GM12874 (cell line): ENCODE measurements at regions not wholly inside any gene's neighbourhood (a gene's known extent, or its start where the extent isn't known, plus 50 kb on each side); places are given as distances from the start of the nearest gene placed in this dataset.

ENCODE experiments used
- CTCF ChIP-seq: IDR thresholded peaks from 2 replicates; pipeline ENCODE4 v1.5.1; 2011; ENCODE audit warnings: low read depth, mild to moderate bottlenecking, control low read depth, low read length, moderate library complexity; ENCODE audit not compliant: insufficient read depth

- no peak for TF ChIP-seq CTCF
Measured at GRCh38 chr5:173475780-173476179, 140.7 kb downstream of the BOD1 start.

- no peak for TF ChIP-seq CTCF
Measured at GRCh38 chr5:173474881-173475287, 141.6 kb downstream of the BOD1 start.

- TF ChIP-seq CTCF: no peak
Measured at GRCh38 chr5:173473288-173473687, 143.2 kb downstream of the BOD1 start.

- no peak for TF ChIP-seq CTCF
Measured at GRCh38 chr5:173472784-173473278, 143.6 kb downstream of the BOD1 start.

- no peak for TF ChIP-seq CTCF
Measured at GRCh38 chr5:173472164-173472563, 143.9 kb upstream of the STC2 start.

GRCh38 chr5:173468821-173469251 lies 140.6 kb upstream of the STC2 start:
- TF ChIP-seq CTCF: no peak

GRCh38 chr5:173466227-173466626 lies 138.0 kb upstream of the STC2 start:
- TF ChIP-seq CTCF: no peak

- TF ChIP-seq CTCF: no peak
Measured at GRCh38 chr5:173464813-173465212, 136.6 kb upstream of the STC2 start.
